ENCODE measurements at regions not wholly inside any gene's neighbourhood (a gene's known extent, or its start where the extent isn't known, plus 50 kb on each side); places are given as distances from the start of the nearest gene placed in this dataset.
"Not testable (repeated sequence)": the region's sequence is repeated elsewhere in the genome, so short reads cannot be mapped to it uniquely, and the experiment has no call there.

- Mint-ChIP-seq H3K4me3 (ENCODE audit: unreplicated experiment) (no peak overlapping the region), H3K36me3 (ENCODE audit: insufficient read depth, unreplicated experiment) (no peaks in the 10 kb centered on the region), H3K4me1 (ENCODE audit: low read depth, unreplicated experiment) (no peaks in the 10 kb centered on the region), H3K27me3 (ENCODE audit: insufficient read depth, unreplicated experiment) (no peaks in the 10 kb centered on the region), H3K9me3 (ENCODE audit: unreplicated experiment) (peaks cover 19% of the 10 kb centered on the region), H3K27ac (ENCODE audit: unreplicated experiment) (no peak overlapping the region)
- ChIA-PET CTCF (no interaction called here), POLR2A (no interaction called here)
- no TSS peak for BruUV-seq (replicated peaks)
- TF ChIP-seq CTCF (IDR thresholded peaks at IDR 0.05; ENCODE audit: insufficient read depth in 1 of 2, low read depth in 1 of 2, low read length in 1 of 2, severe bottlenecking in 1 of 2, unreplicated experiment in 1 of 2), result no peak
- Histone ChIP-seq H3K36me3 (ENCODE audit: control insufficient read depth, insufficient read depth, low read length) (no peaks in the 10 kb centered on the region), H3K27me3 (replicated peaks; ENCODE audit: control insufficient read depth, insufficient read depth, low read length) (no peaks in the 10 kb centered on the region), H3K4me1 (no peaks in the 10 kb centered on the region), H3K9me3 (no peaks in the 10 kb centered on the region), H3K4me3 (ENCODE audit: low read depth, low read length) (no peak overlapping the region)
- DNase-seq, result no peak
- intact Hi-C loops (cut with micrococcal nuclease; ENCODE audit: unreplicated experiment), result no loop called here
Observed at GRCh38 chr16:63776034-63776433, 1345.8 kb downstream of the CDH11 start.

- Histone ChIP-seq H3K4me3 (ENCODE audit: low read depth, low read length) (no peak overlapping the region), H3K36me3 (ENCODE audit: control insufficient read depth, insufficient read depth, low read length) (no peaks in the 10 kb centered on the region), H3K4me1 (no peaks in the 10 kb centered on the region), H3K9me3 (no peaks in the 10 kb centered on the region), H3K27me3 (replicated peaks; ENCODE audit: control insufficient read depth, insufficient read depth, low read length) (no peaks in the 10 kb centered on the region)
- H3K9me3 Mint-ChIP-seq (ENCODE audit: unreplicated experiment), result peaks cover 14% of the 10 kb centered on the region
- no peak for DNase-seq
- H3K27ac Mint-ChIP-seq (ENCODE audit: unreplicated experiment), result no peak overlapping the region
- no peaks in the 10 kb centered on the region for H3K36me3 Mint-ChIP-seq (ENCODE audit: insufficient read depth, unreplicated experiment)
- no peaks in the 10 kb centered on the region for H3K4me1 Mint-ChIP-seq (ENCODE audit: low read depth, unreplicated experiment)
- H3K27me3 Mint-ChIP-seq (ENCODE audit: insufficient read depth, unreplicated experiment), result no peaks in the 10 kb centered on the region
- no peak for TF ChIP-seq CTCF (IDR thresholded peaks at IDR 0.05; ENCODE audit: insufficient read depth in 1 of 2, low read depth in 1 of 2, low read length in 1 of 2, severe bottlenecking in 1 of 2, unreplicated experiment in 1 of 2)
- no TSS peak for BruUV-seq (replicated peaks)
- POLR2A ChIA-PET, result no interaction called here
- CTCF ChIA-PET, result no interaction called here
- intact Hi-C loops (cut with micrococcal nuclease; ENCODE audit: unreplicated experiment), result no loop called here
- H3K4me3 Mint-ChIP-seq (ENCODE audit: unreplicated experiment), result no peak overlapping the region
Observed at GRCh38 chr16:63774302-63774701, 1347.6 kb downstream of the CDH11 start.

- no peaks in the 10 kb centered on the region for H3K9me3 Mint-ChIP-seq (ENCODE audit: unreplicated experiment)
- no peak overlapping the region for H3K4me3 Mint-ChIP-seq (ENCODE audit: unreplicated experiment)
- no peaks in the 10 kb centered on the region for H3K36me3 Mint-ChIP-seq (ENCODE audit: insufficient read depth, unreplicated experiment)
- DNase-seq, result no peak
- intact Hi-C loops (cut with micrococcal nuclease; ENCODE audit: unreplicated experiment), result no loop called here
- H3K27me3 Mint-ChIP-seq (ENCODE audit: insufficient read depth, unreplicated experiment), result no peaks in the 10 kb centered on the region
- CTCF ChIA-PET, result no interaction called here
- no peaks in the 10 kb centered on the region; the same call in 1 of the 2 replicates for H3K9me3 ChIP-seq
- POLR2A ChIA-PET, result no interaction called here
- TF ChIP-seq CTCF (IDR thresholded peaks at IDR 0.05; ENCODE audit: insufficient read depth in 1 of 2, low read depth in 1 of 2, low read length in 1 of 2, severe bottlenecking in 1 of 2, unreplicated experiment in 1 of 2), result no peak
- no TSS peak for BruUV-seq (replicated peaks)
- no peak overlapping the region for H3K27ac Mint-ChIP-seq (ENCODE audit: unreplicated experiment)
- no peak overlapping the region for H3K4me3 ChIP-seq (ENCODE audit: low read depth, low read length)
- H3K4me1 ChIP-seq, result no peaks in the 10 kb centered on the region
- no peaks in the 10 kb centered on the region for H3K27me3 ChIP-seq (replicated peaks; ENCODE audit: control insufficient read depth, insufficient read depth, low read length)
- H3K4me1 Mint-ChIP-seq (ENCODE audit: low read depth, unreplicated experiment), result no peaks in the 10 kb centered on the region
- no peaks in the 10 kb centered on the region for H3K36me3 ChIP-seq (ENCODE audit: control insufficient read depth, insufficient read depth, low read length)
Observed at GRCh38 chr16:63769211-63769610, 1352.7 kb downstream of the CDH11 start.

- POLR2A ChIA-PET; H3K27ac Mint-ChIP-seq (ENCODE audit: unreplicated experiment); H3K27me3 ChIP-seq (replicated peaks; ENCODE audit: control insufficient read depth, insufficient read depth, low read length); DNase-seq; H3K36me3 Mint-ChIP-seq (ENCODE audit: insufficient read depth, unreplicated experiment); BruUV-seq (replicated peaks); H3K4me1 ChIP-seq; CTCF ChIA-PET; H3K9me3 ChIP-seq; H3K27me3 Mint-ChIP-seq (ENCODE audit: insufficient read depth, unreplicated experiment); H3K4me3 Mint-ChIP-seq (ENCODE audit: unreplicated experiment); intact Hi-C loops (cut with micrococcal nuclease; ENCODE audit: unreplicated experiment); H3K36me3 ChIP-seq (ENCODE audit: control insufficient read depth, insufficient read depth, low read length); H3K4me1 Mint-ChIP-seq (ENCODE audit: low read depth, unreplicated experiment); H3K4me3 ChIP-seq (ENCODE audit: low read depth, low read length): not testable (repeated sequence)
- peaks cover 22% of the 10 kb centered on the region for H3K9me3 Mint-ChIP-seq (ENCODE audit: unreplicated experiment)
Observed at GRCh38 chr16:63760246-63760645, 1361.6 kb downstream of the CDH11 start.
